HepG2 (cell line): ENCODE measurements at regions not wholly inside any gene's neighbourhood (a gene's known extent, or its start where the extent isn't known, plus 50 kb on each side); places are given as distances from the start of the nearest gene placed in this dataset.

ENCODE experiments used
- ATAC-seq: fragments of 200-7000 bp; cut with Tn5 transposase; 3 replicates; pipeline ENCODE4 v1.9.1; 2020; ENCODE audit warnings: mild to moderate bottlenecking, moderate library complexity
- BruUV-seq: library from RNA; stranded (reverse); fragments of 400-500 nt; replicated peaks from 2 replicates; lab custom pipeline; 2021; lab: Mats Ljungman, UMichigan
- CTCF ChIA-PET: fragments of 300-600 bp; formaldehyde crosslinking; extraction: SDS; loops from one replicate; lab custom pipeline; 2021; ENCODE audit warnings: low total read pairs, inconsistent platforms, low intra/inter-chr PET ratio; lab: Yijun Ruan, JAX
- POLR2A ChIA-PET: fragments of 350-600 bp; sonication (Branson Sonifier 250); formaldehyde crosslinking; loops from one replicate; lab custom pipeline; 2020; ENCODE audit warnings: antibody characterized with exemption, inconsistent platforms; lab: Yijun Ruan, JAX
- DNase-seq: peaks from one replicate; pipeline ENCODE4 v3.0.0-alpha.2; 2015; ENCODE audit warnings: low spot score
- FAIRE-seq: peaks from 3 replicates; lab custom pipeline; 2011; peaks lifted over from hg19 to GRCh38; lab: Jason Lieb, UNC
- H2AFZ ChIP-seq: one replicate; pipeline ENCODE4 v1.6.1; 2011; ENCODE audit warnings: low read length, inconsistent platforms
- H3K27ac ChIP-seq: fragments of 300-600 bp; 3 replicates; pipeline ENCODE4 v1.8.0; 2011; ENCODE audit warnings: mixed run types, mild to moderate bottlenecking, mixed read lengths, low read length, inconsistent platforms; ENCODE audit not compliant: insufficient read depth; ENCODE audit errors: extremely low read length
- H3K27me3 ChIP-seq, 2 experiments: fragments of 200-600 bp in 1 of 2; 2 replicates in 1 of 2; 3 replicates in 1 of 2; pipeline versions ENCODE4 v1.6.0 to v1.8.0; 2011; ENCODE audit warnings: low read length in 2 of 2, mild to moderate bottlenecking in 2 of 2, moderate library complexity in 2 of 2, inconsistent platforms in 1 of 2; ENCODE audit not compliant: insufficient read depth in 2 of 2, control insufficient read depth in 1 of 2
- H3K36me3 ChIP-seq, 2 experiments: fragments of 200-600 bp in 1 of 2; replicated peaks in 1 of 2; 2 replicates in 1 of 2; 3 replicates in 1 of 2; pipeline versions ENCODE4 v1.5.1 to v1.8.0; 2011; ENCODE audit warnings: low read length in 2 of 2, inconsistent platforms in 1 of 2; ENCODE audit not compliant: insufficient read depth in 2 of 2, control insufficient read depth in 1 of 2
- H3K4me1 ChIP-seq: 2 replicates; pipeline ENCODE4 v1.5.1; 2012; ENCODE audit warnings: low read length, inconsistent platforms; ENCODE audit not compliant: insufficient read depth
- H3K4me2 ChIP-seq: 2 replicates; pipeline ENCODE4 v1.6.0; 2011; ENCODE audit warnings: low read depth, low read length, inconsistent platforms
- H3K4me3 ChIP-seq, 3 experiments: fragments of 200-600 bp in 1 of 3; sonication (generic), shearing (Covaris generic) in 1 of 3; replicated peaks in 1 of 3; 2 replicates each; pipeline ENCODE4 v1.5.1; 2011 to 2016; ENCODE audit warnings: low read length in 3 of 3, inconsistent platforms in 2 of 3, low read depth in 2 of 3, mild to moderate bottlenecking in 2 of 3, control low read depth in 1 of 3, mixed read lengths in 1 of 3; ENCODE audit not compliant: insufficient read depth in 1 of 3
- H3K79me2 ChIP-seq: one replicate; pipeline ENCODE4 v1.6.1; 2011; ENCODE audit warnings: low read length, inconsistent platforms; ENCODE audit not compliant: insufficient read depth
- H3K9ac ChIP-seq: 2 replicates; pipeline ENCODE4 v1.6.0; 2011; ENCODE audit warnings: mild to moderate bottlenecking, low read depth, low read length, inconsistent platforms; ENCODE audit not compliant: insufficient read depth
- H3K9me3 ChIP-seq: 2 replicates; pipeline ENCODE4 v1.5.1; 2012; ENCODE audit warnings: mild to moderate bottlenecking, low read length
- H4K20me1 ChIP-seq: 2 replicates; pipeline ENCODE4 v1.6.0; 2011; ENCODE audit warnings: inconsistent platforms, mild to moderate bottlenecking, low read length, moderate library complexity; ENCODE audit not compliant: insufficient read depth
- CSRNP2 ChIP-seq: sonication (generic); formaldehyde crosslinking; conservative IDR thresholded peaks from 2 replicates; pipeline ENCODE4 v1.8.0; 2022; ENCODE audit warnings: low read depth, missing genetic modification reagents
- DMAP1 ChIP-seq: IDR thresholded peaks from 2 replicates; pipeline ENCODE4 v1.6.1; 2016
- LCORL ChIP-seq, 2 experiments: fragments of 450-650 bp in 1 of 2; sonication (generic) in 1 of 2; formaldehyde crosslinking in 1 of 2; IDR thresholded peaks; 2 replicates each; pipeline versions ENCODE4 v1.5.0 to v1.6.1; 2017 to 2020; ENCODE audit warnings: antibody characterized with exemption in 1 of 2, missing genetic modification reagents in 1 of 2
- NFRKB ChIP-seq: fragments of 450-650 bp; IDR thresholded peaks from 2 replicates; pipeline ENCODE4 v1.6.1; 2017
- SALL1 ChIP-seq: sonication (generic); formaldehyde crosslinking; IDR thresholded peaks from 2 replicates; pipeline ENCODE4 v1.8.0; 2022; ENCODE audit warnings: mild to moderate bottlenecking, missing genetic modification reagents
- SIX1 ChIP-seq: sonication (generic); formaldehyde crosslinking; IDR thresholded peaks from 2 replicates; pipeline ENCODE4 v1.4.0; 2020; ENCODE audit warnings: missing genetic modification reagents, borderline replicate concordance
- XRCC5 ChIP-seq: fragments of 200-400 bp; formaldehyde crosslinking; optimal IDR thresholded peaks from 2 replicates; pipeline ENCODE3; 2017; ENCODE audit warnings: mild to moderate bottlenecking, low read length
- ZNF18 ChIP-seq: sonication (generic); formaldehyde crosslinking; IDR thresholded peaks from 2 replicates; pipeline ENCODE4 v1.8.0; 2022; ENCODE audit warnings: mild to moderate bottlenecking, missing genetic modification reagents; ENCODE audit not compliant: insufficient replicate concordance
- ZNF574 ChIP-seq: sonication (generic); formaldehyde crosslinking; IDR thresholded peaks from 2 replicates; pipeline ENCODE4 v1.4.0; 2020; ENCODE audit warnings: missing genetic modification reagents
- WGBS: methylation state at CpG from one replicate; pipeline ENCODE4 v1.1.6; 2017; ENCODE audit warnings: low lambda C conversion rate; 5-methylcytosine and 5-hydroxymethylcytosine counted together
- in situ Hi-C: cut with HindIII; loops from 2 replicates; pipeline ENCODE4 v1.10.0; 2017; ENCODE audit warnings: low pct_unique_long_range_greater_than_20kb; ENCODE audit not compliant: extremely low pct_ligation_motif_present
- intact Hi-C: fragments of 100-400 bp; cut with micrococcal nuclease; formaldehyde crosslinking; loops from one replicate; pipeline ENCODE4 v1.10.0; 2022; ENCODE audit not compliant: unreplicated experiment
- TF ChIP-seq, protein P1 (sequence below), 2 experiments: fragments of 450-650 bp in 1 of 2; sonication (generic) in 1 of 2; formaldehyde crosslinking in 1 of 2; IDR thresholded peaks; 2 replicates each; pipeline versions ENCODE4 v1.6.1 to v1.8.0; 2016 to 2022; ENCODE audit warnings: antibody characterized with exemption in 1 of 2, mild to moderate bottlenecking in 1 of 2, missing genetic modification reagents in 1 of 2

DNA sequence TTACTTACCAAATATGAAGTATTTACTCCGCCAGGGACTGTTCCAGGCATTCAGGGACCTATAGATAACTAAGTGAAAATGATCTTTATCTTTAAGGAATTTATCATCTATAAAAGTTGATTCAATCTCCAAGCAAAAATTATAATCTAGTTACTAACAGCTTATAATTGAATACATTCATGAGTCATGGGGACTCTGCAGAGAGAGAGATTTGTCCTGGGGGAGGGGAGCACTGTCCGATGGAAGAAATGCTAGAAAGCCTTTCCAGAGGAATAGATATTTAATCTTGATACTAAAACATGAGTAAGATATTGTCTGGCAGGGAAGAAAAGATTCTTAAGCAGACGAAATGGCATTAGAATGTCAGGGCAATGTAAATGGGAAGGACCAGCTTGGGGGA, 139.3 kb downstream of the CD164 start:
- peaks cover 34% of the 10 kb centered on the region for H3K4me1 ChIP-seq
- ChIA-PET CTCF (no interaction called here), POLR2A (no interaction called here)
- H3K9ac ChIP-seq = no peak overlapping the region
- in situ Hi-C loops = no loop called here
- H4K20me1 ChIP-seq = no peaks in the 10 kb centered on the region
- BruUV-seq = no TSS peak
- no peaks in the 10 kb centered on the region for H3K27me3 ChIP-seq
- ATAC-seq (no peak), DNase-seq (no peak), FAIRE-seq (no peak)
- intact Hi-C loops = no loop called here
- no peaks in the 10 kb centered on the region for H3K9me3 ChIP-seq
- H3K79me2 ChIP-seq = no peaks in the 10 kb centered on the region
- H3K27ac ChIP-seq = no peak overlapping the region
- no peak overlapping the region for H3K4me3 ChIP-seq
- WGBS = 69% methylated on average over 3 of the region's 3 CpGs
- H3K36me3 ChIP-seq = no peaks in the 10 kb centered on the region
- H2AFZ ChIP-seq = no peak overlapping the region
- H3K4me2 ChIP-seq = no peak overlapping the region
- TF ChIP-seq NFRKB (no peak), LCORL (IDR thresholded peaks at IDR 0.05) (no peak), LCORL (CRISPR knock-in tag; IDR thresholded peaks at IDR 0.05) (no peak), DMAP1 (CRISPR knock-in tag) (no peak), SALL1 (no peak), CSRNP2 (CRISPR knock-in tag) (no peak), ZNF574 (CRISPR knock-in tag) (no peak), XRCC5 (no peak), SIX1 (CRISPR knock-in tag) (no peak), ZNF18 (CRISPR knock-in tag) (no peak)
- TF ChIP-seq, protein P1, sequence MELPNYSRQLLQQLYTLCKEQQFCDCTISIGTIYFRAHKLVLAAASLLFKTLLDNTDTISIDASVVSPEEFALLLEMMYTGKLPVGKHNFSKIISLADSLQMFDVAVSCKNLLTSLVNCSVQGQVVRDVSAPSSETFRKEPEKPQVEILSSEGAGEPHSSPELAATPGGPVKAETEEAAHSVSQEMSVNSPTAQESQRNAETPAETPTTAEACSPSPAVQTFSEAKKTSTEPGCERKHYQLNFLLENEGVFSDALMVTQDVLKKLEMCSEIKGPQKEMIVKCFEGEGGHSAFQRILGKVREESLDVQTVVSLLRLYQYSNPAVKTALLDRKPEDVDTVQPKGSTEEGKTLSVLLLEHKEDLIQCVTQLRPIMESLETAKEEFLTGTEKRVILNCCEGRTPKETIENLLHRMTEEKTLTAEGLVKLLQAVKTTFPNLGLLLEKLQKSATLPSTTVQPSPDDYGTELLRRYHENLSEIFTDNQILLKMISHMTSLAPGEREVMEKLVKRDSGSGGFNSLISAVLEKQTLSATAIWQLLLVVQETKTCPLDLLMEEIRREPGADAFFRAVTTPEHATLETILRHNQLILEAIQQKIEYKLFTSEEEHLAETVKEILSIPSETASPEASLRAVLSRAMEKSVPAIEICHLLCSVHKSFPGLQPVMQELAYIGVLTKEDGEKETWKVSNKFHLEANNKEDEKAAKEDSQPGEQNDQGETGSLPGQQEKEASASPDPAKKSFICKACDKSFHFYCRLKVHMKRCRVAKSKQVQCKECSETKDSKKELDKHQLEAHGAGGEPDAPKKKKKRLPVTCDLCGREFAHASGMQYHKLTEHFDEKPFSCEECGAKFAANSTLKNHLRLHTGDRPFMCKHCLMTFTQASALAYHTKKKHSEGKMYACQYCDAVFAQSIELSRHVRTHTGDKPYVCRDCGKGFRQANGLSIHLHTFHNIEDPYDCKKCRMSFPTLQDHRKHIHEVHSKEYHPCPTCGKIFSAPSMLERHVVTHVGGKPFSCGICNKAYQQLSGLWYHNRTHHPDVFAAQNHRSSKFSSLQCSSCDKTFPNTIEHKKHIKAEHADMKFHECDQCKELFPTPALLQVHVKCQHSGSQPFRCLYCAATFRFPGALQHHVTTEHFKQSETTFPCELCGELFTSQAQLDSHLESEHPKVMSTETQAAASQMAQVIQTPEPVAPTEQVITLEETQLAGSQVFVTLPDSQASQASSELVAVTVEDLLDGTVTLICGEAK (IDR thresholded peaks at IDR 0.05) = no peak
- TF ChIP-seq, protein P1 (CRISPR knock-in tag; IDR thresholded peaks at IDR 0.05) = no peak
